Astrocyte (in vitro differentiated cells and primary cell): ENCODE measurements at regions not wholly inside any gene's neighbourhood (a gene's known extent, or its start where the extent isn't known, plus 50 kb on each side); places are given as distances from the start of the nearest gene placed in this dataset.

Source experiments
- EZH2 ChIP-seq: IDR thresholded peaks from 2 replicates; pipeline ENCODE4 v1.6.1; 2012; ENCODE audit warnings: mild to moderate bottlenecking, low read length, inconsistent platforms; ENCODE audit not compliant: insufficient read depth
- TF ChIP-seq, protein P1 (sequence below): IDR thresholded peaks from 2 replicates; pipeline ENCODE4 v1.5.1; 2011; ENCODE audit warnings: low read depth, mild to moderate bottlenecking, inconsistent platforms, low read length, moderate library complexity; ENCODE audit not compliant: insufficient read depth

DNA sequence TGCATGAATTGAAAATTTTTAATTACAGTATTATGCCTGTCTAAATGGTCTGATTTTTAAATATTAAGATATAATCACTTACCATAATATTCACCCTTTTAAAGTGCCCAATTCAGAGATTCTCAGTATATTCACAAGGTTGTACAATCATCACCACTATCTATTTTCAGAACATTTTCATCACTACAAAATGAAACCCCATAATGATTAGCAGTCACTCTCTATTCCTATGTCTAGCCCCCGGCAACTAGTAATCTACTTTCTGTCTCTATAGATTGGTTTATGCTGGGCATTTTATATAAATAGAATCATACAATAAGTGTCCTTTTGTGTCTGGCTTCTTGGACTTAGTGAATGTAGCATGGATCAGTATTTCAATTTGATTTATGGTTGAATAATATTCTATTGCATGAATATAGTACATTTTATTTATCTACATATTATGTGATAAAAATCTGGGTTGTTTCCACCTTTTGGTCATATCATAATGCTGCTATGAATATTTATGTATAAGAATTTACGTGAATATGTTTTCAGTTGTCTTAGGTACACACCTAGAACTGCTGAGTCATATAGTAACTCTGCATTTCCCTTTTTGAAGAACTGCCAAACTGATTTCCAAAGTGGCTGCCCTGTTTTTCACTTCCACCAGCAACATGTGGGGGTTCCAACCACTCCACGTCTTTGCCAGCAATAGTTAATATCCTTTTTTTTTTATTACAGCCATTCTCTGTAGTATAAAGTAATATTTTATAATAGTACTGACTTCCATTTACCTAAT, 485.7 kb upstream of the ZNF385D start:
- TF ChIP-seq, protein P1, sequence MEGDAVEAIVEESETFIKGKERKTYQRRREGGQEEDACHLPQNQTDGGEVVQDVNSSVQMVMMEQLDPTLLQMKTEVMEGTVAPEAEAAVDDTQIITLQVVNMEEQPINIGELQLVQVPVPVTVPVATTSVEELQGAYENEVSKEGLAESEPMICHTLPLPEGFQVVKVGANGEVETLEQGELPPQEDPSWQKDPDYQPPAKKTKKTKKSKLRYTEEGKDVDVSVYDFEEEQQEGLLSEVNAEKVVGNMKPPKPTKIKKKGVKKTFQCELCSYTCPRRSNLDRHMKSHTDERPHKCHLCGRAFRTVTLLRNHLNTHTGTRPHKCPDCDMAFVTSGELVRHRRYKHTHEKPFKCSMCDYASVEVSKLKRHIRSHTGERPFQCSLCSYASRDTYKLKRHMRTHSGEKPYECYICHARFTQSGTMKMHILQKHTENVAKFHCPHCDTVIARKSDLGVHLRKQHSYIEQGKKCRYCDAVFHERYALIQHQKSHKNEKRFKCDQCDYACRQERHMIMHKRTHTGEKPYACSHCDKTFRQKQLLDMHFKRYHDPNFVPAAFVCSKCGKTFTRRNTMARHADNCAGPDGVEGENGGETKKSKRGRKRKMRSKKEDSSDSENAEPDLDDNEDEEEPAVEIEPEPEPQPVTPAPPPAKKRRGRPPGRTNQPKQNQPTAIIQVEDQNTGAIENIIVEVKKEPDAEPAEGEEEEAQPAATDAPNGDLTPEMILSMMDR = no peak
- no peak for TF ChIP-seq EZH2
